HG02870 (cell line): ENCODE measurements at regions not wholly inside any gene's neighbourhood (a gene's known extent, or its start where the extent isn't known, plus 50 kb on each side); places are given as distances from the start of the nearest gene placed in this dataset.
"Not testable (repeated sequence)": the region's sequence is repeated elsewhere in the genome, so short reads cannot be mapped to it uniquely, and the experiment has no call there.

Source experiments
- ATAC-seq: cut with Tn5 transposase; IDR thresholded peaks from one replicate; pipeline ENCODE4 v1.9.1; 2021; ENCODE audit warnings: mild to moderate bottlenecking, moderate library complexity; ENCODE audit not compliant: unreplicated experiment

- no peak for ATAC-seq
Observed at GRCh38 chr1:181191494-181192040, 103.1 kb downstream of the IER5 start.

GRCh38 chr1:181192316-181192715 lies 103.8 kb downstream of the IER5 start:
- no peak for ATAC-seq

- no peak for ATAC-seq
Observed at GRCh38 chr1:181202986-181203555, 114.6 kb downstream of the IER5 start.

- ATAC-seq, result no peak
Observed at GRCh38 chr1:181204530-181204929, 116.0 kb downstream of the IER5 start.

- ATAC-seq, result no peak
Observed at GRCh38 chr1:181205901-181206300, 117.4 kb downstream of the IER5 start.

- ATAC-seq, result no peak
Observed at GRCh38 chr1:181206513-181206912, 118.0 kb downstream of the IER5 start.

GRCh38 chr1:181206979-181207790 lies 118.7 kb downstream of the IER5 start:
- ATAC-seq, result no peak

GRCh38 chr1:181208083-181208482 lies 119.6 kb downstream of the IER5 start:
- no peak for ATAC-seq

GRCh38 chr1:181208967-181209366 lies 120.5 kb downstream of the IER5 start:
- no peak for ATAC-seq

GRCh38 chr1:181213056-181213455 lies 124.6 kb downstream of the IER5 start:
- ATAC-seq, result no peak

- no peak for ATAC-seq
Observed at GRCh38 chr1:181216591-181216994, 128.1 kb downstream of the IER5 start.

GRCh38 chr1:181219938-181220337 lies 131.4 kb downstream of the IER5 start:
- no peak for ATAC-seq

GRCh38 chr1:181221078-181221477 lies 132.6 kb downstream of the IER5 start:
- no peak for ATAC-seq

- no peak for ATAC-seq
Observed at GRCh38 chr1:181222972-181223505, 134.5 kb downstream of the IER5 start.

- ATAC-seq, result not testable (repeated sequence)
Observed at GRCh38 chr1:181226728-181227127, 138.2 kb downstream of the IER5 start.

- no peak for ATAC-seq
Observed at GRCh38 chr1:181239086-181239485, 150.6 kb downstream of the IER5 start.

GRCh38 chr1:181246320-181246719 lies 157.8 kb downstream of the IER5 start:
- ATAC-seq, result not testable (repeated sequence)

- not testable (repeated sequence) for ATAC-seq
Observed at GRCh38 chr1:181248361-181248760, 159.9 kb downstream of the IER5 start.

- no peak for ATAC-seq
Observed at GRCh38 chr1:181249186-181249585, 160.7 kb downstream of the IER5 start.

GRCh38 chr1:181250038-181250437 lies 161.5 kb downstream of the IER5 start:
- ATAC-seq, result no peak

GRCh38 chr1:181251001-181251712 lies 162.7 kb downstream of the IER5 start:
- no peak for ATAC-seq
